ENCODE measurements at regions not wholly inside any gene's neighbourhood (a gene's known extent, or its start where the extent isn't known, plus 50 kb on each side); places are given as distances from the start of the nearest gene placed in this dataset.
"Not testable (repeated sequence)": the region's sequence is repeated elsewhere in the genome, so short reads cannot be mapped to it uniquely, and the experiment has no call there.

- Histone ChIP-seq H3K36me3 (ENCODE audit: control insufficient read depth, insufficient read depth, low read length) (no peaks in the 10 kb centered on the region), H3K27me3 (ENCODE audit: control insufficient read depth, insufficient read depth, low read length) (no peaks in the 10 kb centered on the region)
- no peak for DNase-seq (ENCODE audit: low read depth)
These were observed 126.8 kb upstream of the NRXN3 start for GRCh38 chr14:78043349-78043748.

GRCh38 chr14:78048120-78048519, 122.1 kb upstream of the NRXN3 start:
- Histone ChIP-seq H3K36me3 (ENCODE audit: control insufficient read depth, insufficient read depth, low read length) (no peaks in the 10 kb centered on the region), H3K27me3 (ENCODE audit: control insufficient read depth, insufficient read depth, low read length) (no peaks in the 10 kb centered on the region), H3K4me3 (ENCODE audit: low read depth, low read length) (no peak overlapping the region)
- no peak for TF ChIP-seq CTCF (IDR thresholded peaks at IDR 0.05; ENCODE audit: insufficient read depth, low read length, severe bottlenecking)
- DNase-seq (ENCODE audit: low read depth) (no peak), FAIRE-seq (peak; percentile 40)

More at GRCh38 chr14:78043349-78043748, 126.8 kb upstream of the NRXN3 start:
- TF ChIP-seq CTCF (IDR thresholded peaks at IDR 0.05; ENCODE audit: insufficient read depth, low read length, severe bottlenecking), result no peak
- FAIRE-seq, result no peak
- no peak overlapping the region for H3K4me3 ChIP-seq (ENCODE audit: low read depth, low read length)

- not testable (repeated sequence) for H3K4me3 ChIP-seq (ENCODE audit: low read depth, low read length); H3K27me3 ChIP-seq (ENCODE audit: control insufficient read depth, insufficient read depth, low read length); FAIRE-seq; H3K36me3 ChIP-seq (ENCODE audit: control insufficient read depth, insufficient read depth, low read length); DNase-seq (ENCODE audit: low read depth)
These were observed 113.3 kb upstream of the NRXN3 start for GRCh38 chr14:78056890-78057289.

GRCh38 chr14:78070344-78070743, 99.8 kb upstream of the NRXN3 start:
- FAIRE-seq (no peak), DNase-seq (ENCODE audit: low read depth) (no peak)
- peaks cover 2% of the 10 kb centered on the region for H3K27me3 ChIP-seq (ENCODE audit: control insufficient read depth, insufficient read depth, low read length)
- H3K36me3 ChIP-seq (ENCODE audit: control insufficient read depth, insufficient read depth, low read length), result no peaks in the 10 kb centered on the region
- no peak overlapping the region for H3K4me3 ChIP-seq (ENCODE audit: low read depth, low read length)
- no peak for TF ChIP-seq CTCF (IDR thresholded peaks at IDR 0.05; ENCODE audit: insufficient read depth, low read length, severe bottlenecking)

- Histone ChIP-seq H3K27me3 (ENCODE audit: control insufficient read depth, insufficient read depth, low read length) (peaks cover 2% of the 10 kb centered on the region), H3K36me3 (ENCODE audit: control insufficient read depth, insufficient read depth, low read length) (no peaks in the 10 kb centered on the region), H3K4me3 (ENCODE audit: low read depth, low read length) (no peak overlapping the region)
- FAIRE-seq (no peak), DNase-seq (ENCODE audit: low read depth) (no peak)
- TF ChIP-seq CTCF (IDR thresholded peaks at IDR 0.05; ENCODE audit: insufficient read depth, low read length, severe bottlenecking), result no peak
These were observed 99.1 kb upstream of the NRXN3 start for GRCh38 chr14:78071016-78071549.

- no peak for TF ChIP-seq CTCF (IDR thresholded peaks at IDR 0.05; ENCODE audit: insufficient read depth, low read length, severe bottlenecking)
- no peak for FAIRE-seq
- H3K4me3 ChIP-seq (ENCODE audit: low read depth, low read length), result no peak overlapping the region
These were observed 97.1 kb upstream of the NRXN3 start for GRCh38 chr14:78073028-78073427.

More at GRCh38 chr14:78073028-78073427, 97.1 kb upstream of the NRXN3 start:
- DNase-seq (ENCODE audit: low read depth), result no peak
- no peaks in the 10 kb centered on the region for H3K36me3 ChIP-seq (ENCODE audit: control insufficient read depth, insufficient read depth, low read length)
- peaks cover 2% of the 10 kb centered on the region for H3K27me3 ChIP-seq (ENCODE audit: control insufficient read depth, insufficient read depth, low read length)

Data from bronchial epithelial cell (primary cell).